HTR-8/SVneo (cell line): ENCODE measurements at regions not wholly inside any gene's neighbourhood (a gene's known extent, or its start where the extent isn't known, plus 50 kb on each side); places are given as distances from the start of the nearest gene placed in this dataset.
"Not testable (repeated sequence)": the region's sequence is repeated elsewhere in the genome, so short reads cannot be mapped to it uniquely, and the experiment has no call there.

Experiments used
- DNase-seq: peaks from one replicate; pipeline ENCODE4 v3.0.0; 2011; ENCODE audit warnings: low spot score, mixed read lengths; ENCODE audit not compliant: insufficient read length
- FAIRE-seq: peaks from 2 replicates; lab custom pipeline; 2011; peaks lifted over from hg19 to GRCh38; lab: Jason Lieb, UNC

- DNase-seq (no peak), FAIRE-seq (no peak)
Measured at GRCh38 chr2:215644233-215644897, 208.5 kb upstream of the FN1 start.

DNA sequence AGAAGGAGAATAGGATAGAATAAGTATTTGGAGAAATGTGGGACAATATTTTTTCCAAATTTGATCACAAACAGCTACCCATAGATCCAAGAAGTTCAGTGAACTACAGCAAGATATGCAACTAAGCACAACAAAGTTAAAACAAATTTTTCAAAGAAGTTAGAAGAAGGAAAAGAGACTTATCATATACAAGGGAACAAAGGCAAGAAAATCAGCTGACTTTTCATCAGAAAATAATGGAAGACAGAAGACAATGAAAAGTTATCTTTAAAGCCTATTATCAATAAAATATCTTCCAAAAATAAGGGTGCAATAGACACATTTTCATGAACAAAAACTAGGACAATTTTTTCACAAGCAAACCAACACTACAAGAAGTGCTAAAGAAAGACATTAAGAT lies 202.8 kb upstream of the FN1 start:
- FAIRE-seq (no peak), DNase-seq (no peak)

DNA sequence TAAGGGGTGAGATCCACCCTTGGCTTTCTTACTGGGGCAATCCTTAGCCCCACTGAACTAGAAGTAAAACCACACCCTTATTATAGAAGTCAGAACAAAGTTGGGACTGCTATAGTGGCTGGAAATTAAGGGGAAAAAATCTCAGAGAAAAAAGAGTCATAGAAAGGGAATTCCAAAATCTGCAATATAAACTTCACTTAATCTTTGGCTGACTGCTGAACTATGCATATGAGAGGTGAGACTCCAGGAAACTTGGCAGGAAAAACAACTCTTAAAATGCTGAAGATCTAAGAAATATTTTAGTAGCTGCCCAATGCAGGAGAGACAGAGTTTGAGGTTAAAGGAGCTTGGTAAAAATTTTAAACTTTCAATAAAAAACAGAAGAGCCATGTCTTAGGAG lies 201.8 kb upstream of the FN1 start:
- DNase-seq (no peak), FAIRE-seq (no peak)

DNA sequence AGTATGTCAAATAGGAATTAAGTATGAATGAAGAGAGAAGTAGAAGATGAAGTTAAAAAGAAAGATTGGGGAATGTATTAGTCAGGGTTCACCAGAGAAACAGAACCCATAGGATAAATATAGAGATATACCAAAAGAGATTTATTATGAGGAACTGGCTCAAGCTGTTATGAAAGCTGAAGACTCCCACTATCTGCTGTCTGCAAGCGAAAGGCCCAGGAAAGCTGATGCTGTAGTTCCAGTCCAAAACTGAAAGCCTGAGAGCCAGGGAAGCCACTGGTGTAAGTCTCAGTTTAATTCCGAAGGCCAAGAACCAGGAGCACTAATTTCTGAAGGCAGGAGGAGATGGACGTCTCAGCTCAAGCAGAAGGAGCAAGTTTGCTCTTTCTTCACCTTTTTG lies 200.9 kb upstream of the FN1 start:
- no peak for DNase-seq
- no peak for FAIRE-seq

- FAIRE-seq = no peak
- no peak for DNase-seq
Measured at GRCh38 chr2:215635788-215636139, 199.9 kb upstream of the FN1 start.

- DNase-seq = no peak
- no peak for FAIRE-seq
Measured at GRCh38 chr2:215635071-215635787, 199.4 kb upstream of the FN1 start.

DNA sequence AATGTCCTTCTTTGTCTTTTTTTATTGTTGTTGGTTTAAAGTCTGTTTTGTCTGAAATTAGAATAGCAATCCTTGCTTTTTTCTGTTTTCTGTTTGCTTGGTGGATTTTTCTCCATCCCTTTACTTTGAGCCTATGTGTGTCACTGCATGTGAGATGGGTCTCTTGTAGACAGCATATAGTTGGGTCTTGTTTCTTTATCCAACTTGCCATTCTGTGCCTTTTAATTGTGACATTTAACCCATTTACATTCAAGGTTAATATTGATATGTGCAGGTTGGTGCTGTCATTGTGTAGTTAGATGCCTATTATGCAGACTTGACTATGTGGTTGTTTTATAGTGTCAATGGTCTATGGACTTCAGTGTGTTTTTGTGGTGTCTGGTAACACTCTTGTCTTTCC lies 197.5 kb upstream of the FN1 start:
- no peak for DNase-seq
- no peak for FAIRE-seq

DNA sequence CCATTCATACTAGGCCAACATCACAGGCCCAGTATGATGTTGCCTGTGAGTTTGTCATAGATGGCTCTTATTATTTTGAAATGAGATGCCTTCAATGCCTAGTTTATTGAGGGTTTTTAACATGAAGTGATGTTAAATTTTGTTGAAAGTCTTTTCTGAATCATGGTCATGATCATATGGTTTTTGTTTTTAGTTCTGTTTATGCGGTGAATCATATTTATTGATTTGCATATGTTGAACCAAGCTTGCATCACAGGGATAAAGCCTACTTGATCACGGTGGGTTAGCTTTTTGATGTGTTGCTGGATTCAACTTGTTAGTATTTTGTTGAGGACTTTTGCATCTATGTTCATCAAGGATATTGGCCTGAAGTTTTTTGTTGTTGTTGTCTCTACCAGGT lies 195.8 kb upstream of the FN1 start:
- FAIRE-seq = no peak

DNA sequence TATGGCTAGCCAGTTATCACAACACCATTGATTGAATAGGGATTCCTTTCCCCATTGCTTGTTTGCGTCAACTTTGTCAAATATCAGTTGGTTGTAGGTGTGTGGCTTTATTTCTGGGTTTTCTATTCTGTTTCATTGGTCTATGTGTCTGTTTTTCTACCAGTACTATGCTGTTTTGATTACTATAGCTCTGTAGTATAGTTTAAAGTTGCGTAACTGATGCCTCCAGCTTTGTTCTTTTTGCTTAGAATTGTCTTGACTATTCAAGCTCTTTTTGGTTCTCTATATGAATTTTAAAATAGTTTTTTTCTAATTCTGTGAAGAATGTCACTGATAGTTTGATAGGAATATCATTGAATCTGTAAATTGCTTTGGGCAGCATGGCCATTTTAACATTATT lies 194.9 kb upstream of the FN1 start:
- not testable (repeated sequence) for FAIRE-seq, DNase-seq

More for the DNA sequence above, 195.8 kb upstream of the FN1 start:
- no peak for DNase-seq

- FAIRE-seq (no peak), DNase-seq (no peak)
Measured at GRCh38 chr2:215627771-215628170, 191.9 kb upstream of the FN1 start.

DNA sequence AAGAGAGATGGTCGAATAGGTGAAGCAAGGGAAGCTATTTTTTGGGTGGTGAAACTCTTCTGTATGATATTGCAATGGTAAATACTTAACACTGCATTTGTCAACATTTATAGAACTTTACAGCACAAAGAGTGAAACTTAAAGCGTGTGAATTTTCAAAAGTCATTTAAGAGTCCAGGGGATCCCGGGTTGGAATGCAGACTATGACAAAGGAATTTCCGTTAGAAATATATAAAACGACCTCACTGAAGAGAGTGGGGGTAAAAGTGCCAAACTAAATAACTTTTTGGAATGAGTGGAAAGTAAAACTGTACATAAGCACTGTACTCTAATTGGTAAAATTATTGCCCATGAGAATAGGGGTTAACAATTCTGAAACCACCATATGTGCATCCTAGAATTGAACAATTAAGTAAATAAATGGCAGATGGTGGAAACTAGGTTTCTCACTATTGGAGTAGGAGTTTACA lies 191.0 kb upstream of the FN1 start:
- no peak for DNase-seq
- no peak for FAIRE-seq

DNA sequence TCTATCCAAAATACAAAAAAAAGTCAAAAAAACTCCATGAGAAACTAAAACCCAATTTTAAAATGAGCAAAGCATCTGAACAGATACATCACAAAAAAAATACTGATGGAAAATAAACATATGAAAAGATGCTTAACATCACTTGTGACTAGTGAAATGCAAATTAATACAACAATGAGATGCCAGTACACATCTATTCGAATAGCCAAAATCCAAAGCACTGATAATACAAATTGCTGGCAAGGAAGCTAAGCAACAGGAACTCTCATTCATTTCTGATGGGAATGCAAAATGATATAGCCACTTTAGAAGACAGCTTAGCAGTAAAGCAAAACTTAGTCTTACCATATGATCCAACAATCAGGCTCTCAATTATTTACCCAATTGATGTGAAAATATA lies 190.2 kb upstream of the FN1 start:
- FAIRE-seq = no peak

GRCh38 chr2:215625207-215625606 lies 189.3 kb upstream of the FN1 start:
- no peak for DNase-seq
- no peak for FAIRE-seq

More for the DNA sequence above, 190.2 kb upstream of the FN1 start:
- DNase-seq = no peak

- DNase-seq (no peak), FAIRE-seq (peak; percentile 48)
Measured at GRCh38 chr2:215624423-215624829, 188.6 kb upstream of the FN1 start.

DNA sequence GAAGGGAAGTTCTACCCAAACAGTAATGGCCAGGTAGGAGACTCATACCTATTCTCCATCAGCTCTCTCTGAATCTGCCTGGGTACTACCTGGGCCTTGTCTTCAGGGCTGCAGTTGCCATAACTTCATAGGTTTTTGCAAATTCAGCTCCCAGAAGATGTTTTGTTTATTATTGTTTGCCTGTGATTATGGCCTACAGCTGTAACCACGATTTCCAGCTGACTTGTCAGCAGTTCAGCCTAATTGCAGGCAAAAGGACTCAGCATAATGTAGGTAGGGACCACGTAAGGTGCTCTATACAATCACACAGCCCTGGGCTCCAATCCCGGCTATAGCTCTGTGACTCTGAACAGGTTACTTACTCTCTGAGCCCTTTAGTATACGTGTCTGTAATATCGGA lies 187.0 kb upstream of the FN1 start:
- DNase-seq = no peak
- no peak for FAIRE-seq

GRCh38 chr2:215621381-215621780 lies 185.5 kb upstream of the FN1 start:
- DNase-seq (no peak), FAIRE-seq (no peak)

DNA sequence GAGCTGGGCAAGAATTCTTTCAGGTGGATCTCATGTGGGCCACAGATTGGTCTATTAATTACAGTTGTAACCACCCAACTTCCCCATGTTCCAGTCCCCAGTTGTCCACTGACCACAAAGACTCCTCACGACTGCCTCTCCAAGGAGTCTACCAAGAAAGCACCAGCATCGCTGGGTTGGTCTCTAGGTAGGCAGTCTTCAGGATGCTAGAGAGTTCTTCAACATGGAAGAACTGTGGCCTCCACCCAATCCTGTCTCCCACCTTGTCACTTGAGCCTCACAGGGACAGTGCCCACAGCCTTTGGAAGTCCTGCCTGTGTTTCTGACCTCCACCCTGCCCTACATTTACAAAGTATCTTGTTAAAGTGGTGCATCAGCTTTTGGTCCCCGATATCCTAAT lies 184.7 kb upstream of the FN1 start:
- DNase-seq = no peak
- FAIRE-seq = no peak

DNA sequence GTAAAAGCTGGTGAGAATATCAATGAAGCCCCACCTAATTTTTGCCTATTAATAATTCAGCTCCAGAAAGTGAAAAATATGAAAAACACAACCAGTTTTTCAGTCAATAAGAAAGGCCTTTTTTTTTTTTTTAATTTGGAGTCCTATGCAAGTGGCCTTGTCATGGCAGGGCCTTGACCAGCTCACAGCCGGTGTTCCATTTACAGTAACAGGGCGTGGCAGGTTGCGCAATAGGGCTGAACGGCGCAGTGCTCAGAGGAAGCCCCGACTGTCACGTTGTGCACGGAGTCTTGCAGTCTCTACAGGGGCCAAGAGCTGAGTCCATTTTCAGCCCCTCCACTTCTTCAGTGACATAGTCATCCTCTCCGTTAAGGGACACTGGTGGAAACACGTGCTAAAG lies 184.1 kb upstream of the FN1 start:
- no peak for FAIRE-seq
- DNase-seq = no peak

- FAIRE-seq = no peak
Measured at GRCh38 chr2:215619022-215619958, 183.4 kb upstream of the FN1 start.

GRCh38 chr2:215618145-215618544 lies 182.3 kb upstream of the FN1 start:
- no peak for FAIRE-seq

More at GRCh38 chr2:215619022-215619958, 183.4 kb upstream of the FN1 start:
- DNase-seq = peak; percentile 63

More at GRCh38 chr2:215618145-215618544, 182.3 kb upstream of the FN1 start:
- DNase-seq = no peak
